HL-60 (cell line): ENCODE measurements at regions not wholly inside any gene's neighbourhood (a gene's known extent, or its start where the extent isn't known, plus 50 kb on each side); places are given as distances from the start of the nearest gene placed in this dataset.

ENCODE experiments used
- DNase-seq, 2 experiments: peaks; one replicate each; pipeline ENCODE4 v3.0.0-alpha.2; 2010 to 2020; ENCODE audit warnings: low read depth in 1 of 2, low spot score in 1 of 2
- H3K27ac ChIP-seq: fragments of 250-450 bp; sonication (Bioruptor Pico); replicated peaks from 2 replicates; pipeline ENCODE4 v1.5.1; 2020; ENCODE audit warnings: mild to moderate bottlenecking, moderate library complexity
- H3K27me3 ChIP-seq: fragments of 250-450 bp; sonication (Bioruptor Pico); 2 replicates; pipeline ENCODE4 v1.5.1; 2021; ENCODE audit warnings: mild to moderate bottlenecking, moderate library complexity; ENCODE audit not compliant: insufficient read depth, poor library complexity, severe bottlenecking
- H3K4me3 ChIP-seq: replicated peaks from 2 replicates; pipeline ENCODE4 v1.5.1; 2011; ENCODE audit warnings: mild to moderate bottlenecking, control low read depth, low read length; ENCODE audit not compliant: insufficient read depth
- GABPA ChIP-seq: IDR thresholded peaks from 2 replicates; pipeline ENCODE4 v1.6.1; 2012; ENCODE audit warnings: low read depth
- POLR2AphosphoS5 ChIP-seq: IDR thresholded peaks from 2 replicates; pipeline ENCODE4 v1.6.1; 2012; ENCODE audit warnings: low read depth
- SPI1 ChIP-seq: IDR thresholded peaks from 2 replicates; pipeline ENCODE4 v1.6.1; 2012; ENCODE audit warnings: low read depth, mild to moderate bottlenecking, borderline replicate concordance
- TF ChIP-seq, protein P1 (sequence below): IDR thresholded peaks from 2 replicates; pipeline ENCODE4 v1.6.1; 2012; ENCODE audit warnings: low read depth; ENCODE audit not compliant: insufficient replicate concordance
- TF ChIP-seq, protein P2 (sequence below): IDR thresholded peaks from one replicate; pipeline ENCODE4 v1.5.1; 2011; ENCODE audit warnings: low read length, control low read depth, inconsistent platforms; ENCODE audit not compliant: insufficient read depth

DNA sequence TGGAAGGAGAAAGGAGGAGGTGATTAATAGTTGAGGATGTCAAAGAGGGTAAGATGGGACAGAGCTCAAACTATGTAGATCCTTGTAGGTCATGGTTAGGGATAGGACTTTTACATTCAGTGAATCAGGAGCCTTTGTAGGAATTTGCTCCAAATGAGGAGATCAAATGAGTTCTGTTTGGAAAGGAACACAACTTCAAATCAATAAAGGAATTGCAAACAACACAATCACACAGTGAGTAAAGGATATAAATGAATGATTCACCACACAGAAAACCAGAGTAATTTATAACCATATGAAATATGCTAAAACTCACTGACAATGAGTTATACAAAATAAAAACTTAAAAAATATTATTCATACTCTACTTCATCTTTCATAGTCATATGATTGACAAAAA is 480.8 kb upstream of the EPHA7 start:
- Histone ChIP-seq H3K27ac (no peak overlapping the region), H3K4me3 (no peak overlapping the region), H3K27me3 (no peaks in the 10 kb centered on the region)
- TF ChIP-seq, protein P1, sequence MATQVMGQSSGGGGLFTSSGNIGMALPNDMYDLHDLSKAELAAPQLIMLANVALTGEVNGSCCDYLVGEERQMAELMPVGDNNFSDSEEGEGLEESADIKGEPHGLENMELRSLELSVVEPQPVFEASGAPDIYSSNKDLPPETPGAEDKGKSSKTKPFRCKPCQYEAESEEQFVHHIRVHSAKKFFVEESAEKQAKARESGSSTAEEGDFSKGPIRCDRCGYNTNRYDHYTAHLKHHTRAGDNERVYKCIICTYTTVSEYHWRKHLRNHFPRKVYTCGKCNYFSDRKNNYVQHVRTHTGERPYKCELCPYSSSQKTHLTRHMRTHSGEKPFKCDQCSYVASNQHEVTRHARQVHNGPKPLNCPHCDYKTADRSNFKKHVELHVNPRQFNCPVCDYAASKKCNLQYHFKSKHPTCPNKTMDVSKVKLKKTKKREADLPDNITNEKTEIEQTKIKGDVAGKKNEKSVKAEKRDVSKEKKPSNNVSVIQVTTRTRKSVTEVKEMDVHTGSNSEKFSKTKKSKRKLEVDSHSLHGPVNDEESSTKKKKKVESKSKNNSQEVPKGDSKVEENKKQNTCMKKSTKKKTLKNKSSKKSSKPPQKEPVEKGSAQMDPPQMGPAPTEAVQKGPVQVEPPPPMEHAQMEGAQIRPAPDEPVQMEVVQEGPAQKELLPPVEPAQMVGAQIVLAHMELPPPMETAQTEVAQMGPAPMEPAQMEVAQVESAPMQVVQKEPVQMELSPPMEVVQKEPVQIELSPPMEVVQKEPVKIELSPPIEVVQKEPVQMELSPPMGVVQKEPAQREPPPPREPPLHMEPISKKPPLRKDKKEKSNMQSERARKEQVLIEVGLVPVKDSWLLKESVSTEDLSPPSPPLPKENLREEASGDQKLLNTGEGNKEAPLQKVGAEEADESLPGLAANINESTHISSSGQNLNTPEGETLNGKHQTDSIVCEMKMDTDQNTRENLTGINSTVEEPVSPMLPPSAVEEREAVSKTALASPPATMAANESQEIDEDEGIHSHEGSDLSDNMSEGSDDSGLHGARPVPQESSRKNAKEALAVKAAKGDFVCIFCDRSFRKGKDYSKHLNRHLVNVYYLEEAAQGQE, result no peak
- TF ChIP-seq POLR2AphosphoS5 (no peak), SPI1 (no peak), GABPA (no peak)
- TF ChIP-seq, protein P2, sequence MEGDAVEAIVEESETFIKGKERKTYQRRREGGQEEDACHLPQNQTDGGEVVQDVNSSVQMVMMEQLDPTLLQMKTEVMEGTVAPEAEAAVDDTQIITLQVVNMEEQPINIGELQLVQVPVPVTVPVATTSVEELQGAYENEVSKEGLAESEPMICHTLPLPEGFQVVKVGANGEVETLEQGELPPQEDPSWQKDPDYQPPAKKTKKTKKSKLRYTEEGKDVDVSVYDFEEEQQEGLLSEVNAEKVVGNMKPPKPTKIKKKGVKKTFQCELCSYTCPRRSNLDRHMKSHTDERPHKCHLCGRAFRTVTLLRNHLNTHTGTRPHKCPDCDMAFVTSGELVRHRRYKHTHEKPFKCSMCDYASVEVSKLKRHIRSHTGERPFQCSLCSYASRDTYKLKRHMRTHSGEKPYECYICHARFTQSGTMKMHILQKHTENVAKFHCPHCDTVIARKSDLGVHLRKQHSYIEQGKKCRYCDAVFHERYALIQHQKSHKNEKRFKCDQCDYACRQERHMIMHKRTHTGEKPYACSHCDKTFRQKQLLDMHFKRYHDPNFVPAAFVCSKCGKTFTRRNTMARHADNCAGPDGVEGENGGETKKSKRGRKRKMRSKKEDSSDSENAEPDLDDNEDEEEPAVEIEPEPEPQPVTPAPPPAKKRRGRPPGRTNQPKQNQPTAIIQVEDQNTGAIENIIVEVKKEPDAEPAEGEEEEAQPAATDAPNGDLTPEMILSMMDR, result no peak
- no peak for DNase-seq

DNA sequence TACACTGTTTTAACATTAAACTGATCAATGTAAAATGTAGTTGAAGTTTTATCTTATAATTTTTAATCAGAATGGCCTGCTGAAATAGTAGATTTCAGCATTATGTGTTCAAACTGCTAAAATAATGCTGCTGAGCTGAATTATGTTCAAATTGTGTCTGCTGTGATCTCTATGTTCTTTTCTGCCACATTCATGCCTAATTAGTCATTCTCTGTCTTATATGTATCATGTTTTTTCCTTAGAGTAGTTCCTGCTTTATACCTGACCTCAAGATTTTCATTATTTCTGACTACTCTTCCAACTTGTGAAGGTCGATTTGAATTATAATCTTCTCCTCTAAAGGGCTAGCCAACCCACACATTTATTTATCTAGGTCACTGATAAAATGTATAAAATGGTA is 476.7 kb upstream of the EPHA7 start:
- Histone ChIP-seq H3K27me3 (no peaks in the 10 kb centered on the region), H3K27ac (no peak overlapping the region), H3K4me3 (no peak overlapping the region)
- TF ChIP-seq, protein P2, result no peak
- TF ChIP-seq SPI1 (no peak), POLR2AphosphoS5 (no peak), GABPA (no peak)
- TF ChIP-seq, protein P1, result no peak
- DNase-seq, result no peak

DNA sequence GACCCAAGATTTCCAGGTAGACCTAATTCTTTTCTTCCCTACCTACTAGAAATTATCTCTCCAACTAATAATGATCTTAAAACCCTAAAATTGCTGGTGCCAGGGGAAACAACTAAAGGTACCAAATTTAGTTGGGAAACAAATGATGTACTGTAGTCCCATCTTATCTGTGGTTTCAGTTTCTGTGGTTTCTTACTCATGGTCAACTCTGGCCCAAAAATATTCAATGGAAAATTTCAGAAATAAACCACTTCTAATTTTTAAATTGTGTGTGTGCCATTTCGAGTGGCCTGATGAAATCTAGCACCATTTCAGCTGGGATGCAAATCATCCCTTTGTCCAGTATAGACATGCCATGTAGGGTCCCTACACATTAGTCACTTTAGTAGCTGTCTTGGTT is 475.2 kb upstream of the EPHA7 start:
- TF ChIP-seq GABPA (no peak), SPI1 (no peak), POLR2AphosphoS5 (no peak)
- TF ChIP-seq, protein P2, result no peak
- TF ChIP-seq, protein P1, result no peak
- no peak overlapping the region for H3K27ac ChIP-seq
- H3K27me3 ChIP-seq, result no peaks in the 10 kb centered on the region
- DNase-seq, result no peak
- H3K4me3 ChIP-seq, result no peak overlapping the region
